GM12865 (cell line): ENCODE measurements at regions not wholly inside any gene's neighbourhood (a gene's known extent, or its start where the extent isn't known, plus 50 kb on each side); places are given as distances from the start of the nearest gene placed in this dataset.

ENCODE experiments used
- DNase-seq: peaks from one replicate; pipeline ENCODE4 v3.0.0; 2010; ENCODE audit warnings: low read depth
- H3K4me3 ChIP-seq: 2 replicates; pipeline ENCODE4 v1.5.1; 2011; ENCODE audit warnings: mild to moderate bottlenecking, low read depth, low read length, control low read depth
- CTCF ChIP-seq: IDR thresholded peaks from 2 replicates; pipeline ENCODE4 v1.5.1; 2011; ENCODE audit warnings: low read length, control low read depth, low read depth, inconsistent platforms; ENCODE audit not compliant: insufficient read depth; ENCODE audit errors: missing control alignments

GRCh38 chr5:1706428-1706827 is 93.2 kb downstream of the MRPL36 start:
- no peak for DNase-seq
- no peak overlapping the region for H3K4me3 ChIP-seq
- TF ChIP-seq CTCF = no peak

- no peak for TF ChIP-seq CTCF
- no peak for DNase-seq
- no peak overlapping the region for H3K4me3 ChIP-seq
Observed at GRCh38 chr5:1706021-1706420, 93.6 kb downstream of the MRPL36 start.

GRCh38 chr5:1704676-1705075 is 95.0 kb downstream of the MRPL36 start:
- no peak for DNase-seq
- H3K4me3 ChIP-seq = no peak overlapping the region
- no peak for TF ChIP-seq CTCF

- no peak for DNase-seq
- TF ChIP-seq CTCF = no peak
- H3K4me3 ChIP-seq = no peak overlapping the region
Observed at GRCh38 chr5:1704266-1704665, 95.4 kb downstream of the MRPL36 start.

- DNase-seq = no peak
- TF ChIP-seq CTCF = no peak
Observed at GRCh38 chr5:1703352-1704050, 96.1 kb downstream of the MRPL36 start.

GRCh38 chr5:1702318-1702717 is 97.3 kb downstream of the MRPL36 start:
- DNase-seq = no peak
- no peak for TF ChIP-seq CTCF
- no peak overlapping the region for H3K4me3 ChIP-seq

More at GRCh38 chr5:1703352-1704050, 96.1 kb downstream of the MRPL36 start:
- H3K4me3 ChIP-seq = no peak overlapping the region

GRCh38 chr5:1701884-1702283 is 97.8 kb downstream of the MRPL36 start:
- no peak for TF ChIP-seq CTCF
- no peak overlapping the region for H3K4me3 ChIP-seq
- no peak for DNase-seq
